ENCODE measurements at regions not wholly inside any gene's neighbourhood (a gene's known extent, or its start where the extent isn't known, plus 50 kb on each side); places are given as distances from the start of the nearest gene placed in this dataset.

DNA sequence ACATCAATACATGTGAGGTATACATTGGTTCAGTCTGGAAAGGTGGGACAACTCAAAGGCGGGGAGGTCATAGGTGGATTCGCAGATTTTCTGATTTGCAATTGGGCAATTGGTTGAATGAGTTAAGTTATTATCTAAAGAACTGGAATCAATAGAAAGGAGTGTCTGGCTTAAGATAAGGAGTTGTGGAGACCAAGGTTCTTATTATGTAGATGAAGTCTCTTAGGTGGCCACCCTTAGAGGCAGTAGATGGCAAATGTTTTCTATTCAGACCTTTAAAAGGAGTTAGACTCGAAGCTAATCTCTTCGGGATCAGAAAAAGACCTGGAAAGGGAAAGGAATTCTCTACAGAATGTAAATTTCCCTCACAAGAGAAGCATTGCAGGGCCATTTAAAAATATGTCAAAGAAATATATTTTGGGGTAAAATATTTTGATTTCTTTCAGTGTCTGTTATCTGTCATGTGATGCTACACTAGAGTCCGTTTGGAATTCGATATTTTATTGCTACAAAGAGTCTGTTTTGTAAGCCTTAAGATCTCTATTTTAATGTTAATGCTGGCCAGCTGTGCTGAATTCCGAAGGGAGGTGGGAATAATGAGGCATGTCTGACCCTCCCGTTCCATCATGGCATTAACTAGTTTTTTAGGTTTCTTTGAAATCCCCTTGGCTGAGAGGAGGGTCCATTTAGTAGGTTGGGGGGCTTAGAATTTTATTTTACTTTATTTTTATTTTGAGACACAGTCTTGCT lies 265.1 kb downstream of the PTPRU start:
- no peaks in the 10 kb centered on the region for H3K36me3 ChIP-seq
- intact Hi-C loops (cut with DNase I) = no loop called here
- no peaks in the 10 kb centered on the region for H3K27me3 ChIP-seq
- no peaks in the 10 kb centered on the region for H3K9me3 ChIP-seq
- H3K4me1 ChIP-seq = no peaks in the 10 kb centered on the region
- TF ChIP-seq, protein P1, sequence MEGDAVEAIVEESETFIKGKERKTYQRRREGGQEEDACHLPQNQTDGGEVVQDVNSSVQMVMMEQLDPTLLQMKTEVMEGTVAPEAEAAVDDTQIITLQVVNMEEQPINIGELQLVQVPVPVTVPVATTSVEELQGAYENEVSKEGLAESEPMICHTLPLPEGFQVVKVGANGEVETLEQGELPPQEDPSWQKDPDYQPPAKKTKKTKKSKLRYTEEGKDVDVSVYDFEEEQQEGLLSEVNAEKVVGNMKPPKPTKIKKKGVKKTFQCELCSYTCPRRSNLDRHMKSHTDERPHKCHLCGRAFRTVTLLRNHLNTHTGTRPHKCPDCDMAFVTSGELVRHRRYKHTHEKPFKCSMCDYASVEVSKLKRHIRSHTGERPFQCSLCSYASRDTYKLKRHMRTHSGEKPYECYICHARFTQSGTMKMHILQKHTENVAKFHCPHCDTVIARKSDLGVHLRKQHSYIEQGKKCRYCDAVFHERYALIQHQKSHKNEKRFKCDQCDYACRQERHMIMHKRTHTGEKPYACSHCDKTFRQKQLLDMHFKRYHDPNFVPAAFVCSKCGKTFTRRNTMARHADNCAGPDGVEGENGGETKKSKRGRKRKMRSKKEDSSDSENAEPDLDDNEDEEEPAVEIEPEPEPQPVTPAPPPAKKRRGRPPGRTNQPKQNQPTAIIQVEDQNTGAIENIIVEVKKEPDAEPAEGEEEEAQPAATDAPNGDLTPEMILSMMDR (IDR thresholded peaks at IDR 0.05) = no peak
- H3K27ac ChIP-seq = no peak overlapping the region
- no peak for DNase-seq (ENCODE audit: low spot score in 2 of 2)
- no peak overlapping the region for H3K4me3 ChIP-seq

DNA sequence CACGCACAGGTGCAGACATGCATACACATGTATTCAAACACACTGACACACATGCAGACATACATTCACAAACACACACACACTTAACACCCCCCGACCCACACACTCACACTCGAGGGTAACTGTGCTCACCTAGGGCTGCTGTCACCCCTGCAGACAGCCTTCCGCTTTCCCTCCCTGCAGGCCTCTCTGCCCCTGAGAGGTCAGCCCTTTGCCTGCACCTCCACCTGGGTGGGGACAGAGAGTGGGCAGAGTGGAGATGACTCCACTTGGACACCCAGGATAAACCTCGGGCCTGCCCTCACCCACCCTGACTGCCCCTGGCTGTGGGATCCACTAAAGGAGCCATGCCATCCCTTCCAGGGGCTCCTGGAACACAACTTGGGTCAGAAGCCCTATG lies 264.3 kb downstream of the PTPRU start:
- intact Hi-C loops (cut with DNase I) = no loop called here
- no peaks in the 10 kb centered on the region for H3K27me3 ChIP-seq
- H3K36me3 ChIP-seq = no peaks in the 10 kb centered on the region
- no peaks in the 10 kb centered on the region for H3K4me1 ChIP-seq
- DNase-seq (ENCODE audit: low spot score in 2 of 2) = no peak
- TF ChIP-seq, protein P1 (IDR thresholded peaks at IDR 0.05) = no peak
- no peaks in the 10 kb centered on the region for H3K9me3 ChIP-seq
- no peak overlapping the region for H3K4me3 ChIP-seq
- H3K27ac ChIP-seq = no peak overlapping the region

DNA sequence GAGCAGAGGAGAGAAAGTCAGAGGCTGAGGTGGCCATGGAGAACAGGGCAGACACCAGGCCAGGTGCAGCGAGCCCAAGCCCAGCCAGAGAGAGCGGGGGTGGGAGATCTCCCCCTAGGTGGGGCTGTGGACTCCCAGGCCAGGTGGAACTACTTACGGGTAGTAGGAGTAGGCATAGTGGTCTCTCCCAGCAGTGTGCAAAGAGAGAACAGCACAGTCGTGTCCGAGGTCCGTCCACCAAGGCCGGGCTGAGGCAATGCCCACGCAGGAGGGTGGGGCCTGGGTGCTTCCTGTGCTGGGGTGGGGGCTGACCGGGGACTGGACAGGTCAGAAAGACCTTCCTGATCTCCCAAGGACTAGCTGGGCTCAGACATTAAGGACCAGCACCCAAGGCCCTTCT lies 263.7 kb downstream of the PTPRU start:
- intact Hi-C loops (cut with DNase I) = no loop called here
- Histone ChIP-seq H3K27me3 (no peaks in the 10 kb centered on the region), H3K9me3 (no peaks in the 10 kb centered on the region), H3K27ac (no peak overlapping the region), H3K4me3 (no peak overlapping the region), H3K36me3 (no peaks in the 10 kb centered on the region), H3K4me1 (no peaks in the 10 kb centered on the region)
- DNase-seq (ENCODE audit: low spot score in 2 of 2) = peak in 1 of 2 donors; percentile 52
- TF ChIP-seq, protein P1 (IDR thresholded peaks at IDR 0.05) = no peak

DNA sequence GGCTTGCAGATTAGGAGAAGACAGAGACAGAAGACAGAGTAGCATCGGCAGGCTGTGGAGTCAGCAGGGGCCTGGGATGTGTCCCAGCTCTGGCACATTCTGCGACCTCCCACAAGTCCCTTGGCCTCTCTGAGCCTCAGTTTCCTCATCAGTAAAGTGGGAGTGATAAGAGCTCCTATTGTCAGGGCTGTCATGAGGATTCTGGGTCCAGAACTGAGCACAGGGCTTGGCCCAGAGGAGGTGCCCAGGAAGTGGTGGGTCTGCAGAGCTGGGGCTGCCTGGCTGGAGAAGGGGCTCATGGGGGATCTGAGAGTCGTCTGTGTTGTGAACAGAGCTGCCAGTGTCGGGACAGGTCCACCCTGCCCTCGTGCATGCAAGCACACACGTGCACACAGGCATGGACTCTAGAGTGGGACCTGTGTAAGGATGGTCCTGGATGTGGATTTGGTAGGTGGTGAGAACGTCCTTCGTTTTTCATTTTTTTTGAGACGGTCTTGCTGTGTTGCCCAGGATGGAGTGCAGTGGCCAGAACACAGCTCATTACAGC lies 262.9 kb downstream of the PTPRU start:
- Histone ChIP-seq H3K27ac (no peak overlapping the region), H3K36me3 (no peaks in the 10 kb centered on the region), H3K27me3 (no peaks in the 10 kb centered on the region), H3K9me3 (no peaks in the 10 kb centered on the region), H3K4me1 (no peaks in the 10 kb centered on the region), H3K4me3 (no peak overlapping the region)
- intact Hi-C loops (cut with DNase I) = no loop called here
- TF ChIP-seq, protein P1 (IDR thresholded peaks at IDR 0.05) = no peak
- peak in 1 of 2 donors; percentile 45 for DNase-seq (ENCODE audit: low spot score in 2 of 2)

DNA sequence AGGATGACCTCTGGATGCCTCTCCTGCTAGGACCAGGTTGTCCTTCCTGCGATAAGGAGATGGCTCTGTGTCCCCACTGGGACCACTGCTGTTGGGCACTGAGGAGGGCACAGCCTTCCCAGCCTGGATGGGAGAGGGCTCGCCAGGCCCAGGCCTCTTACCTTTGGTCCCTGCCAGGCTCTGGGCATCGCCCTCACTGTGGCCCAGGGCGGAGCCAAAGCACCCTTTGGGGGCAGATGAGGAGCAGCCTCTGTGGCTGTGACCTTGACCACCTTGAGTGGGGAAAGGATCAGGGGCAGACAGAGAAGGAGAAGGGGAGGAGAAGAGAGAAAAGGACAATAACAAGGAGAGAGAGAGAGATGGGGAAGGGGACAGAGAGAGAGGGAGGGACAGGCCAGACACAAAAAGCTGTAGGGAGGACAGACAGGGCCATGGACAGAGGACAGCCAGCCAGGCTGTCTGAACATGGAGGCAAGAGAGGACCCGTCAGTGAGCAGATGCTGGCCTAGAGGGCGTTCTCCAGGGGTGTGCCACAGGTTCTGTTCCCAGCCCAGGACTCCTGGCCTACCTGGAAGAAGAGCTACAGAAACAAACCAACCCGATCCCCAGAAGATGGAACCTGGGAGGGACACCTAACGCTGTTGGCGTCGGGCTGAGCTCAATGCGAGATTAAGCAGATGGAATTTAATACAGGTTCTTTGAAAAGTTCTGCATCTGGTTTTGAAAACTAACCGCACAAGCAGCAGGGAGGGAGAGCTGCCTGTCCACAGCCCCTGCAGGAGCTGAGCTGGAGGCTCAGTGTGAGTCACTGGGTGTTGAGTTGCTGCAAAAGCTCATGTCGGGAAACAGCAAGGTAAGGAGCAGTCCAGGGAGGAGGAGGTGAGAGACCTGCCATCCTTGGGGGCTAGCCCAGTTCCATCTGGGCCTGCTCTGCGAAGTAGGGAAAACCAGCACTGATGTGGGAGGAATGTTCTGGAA lies 262.1 kb downstream of the PTPRU start:
- H3K36me3 ChIP-seq = no peaks in the 10 kb centered on the region
- no peaks in the 10 kb centered on the region for H3K9me3 ChIP-seq
- no peaks in the 10 kb centered on the region for H3K27me3 ChIP-seq
- peak in 1 of 2 donors; percentile 28 for DNase-seq (ENCODE audit: low spot score in 2 of 2)
- TF ChIP-seq, protein P1 (IDR thresholded peaks at IDR 0.05) = no peak
- H3K27ac ChIP-seq = no peak overlapping the region
- intact Hi-C loops (cut with DNase I) = no loop called here
- H3K4me1 ChIP-seq = no peaks in the 10 kb centered on the region
- H3K4me3 ChIP-seq = no peak overlapping the region
